OCI-LY7 (cell line): ENCODE measurements at regions not wholly inside any gene's neighbourhood (a gene's known extent, or its start where the extent isn't known, plus 50 kb on each side); places are given as distances from the start of the nearest gene placed in this dataset.

ENCODE experiments used
- BruUV-seq: library from RNA; stranded (reverse); fragments of 400-500 nt; replicated peaks from 2 replicates; lab custom pipeline; 2021; lab: Mats Ljungman, UMichigan
- CTCF ChIA-PET: fragments of 300-600 bp; sonication (Branson Sonifier 250); formaldehyde crosslinking; loops from one replicate; lab custom pipeline; 2022; ENCODE audit warnings: antibody characterized with exemption; ENCODE audit not compliant: unreplicated experiment; lab: Charles Lee
- POLR2A ChIA-PET: fragments of 300-600 bp; sonication (Branson Sonifier 250); formaldehyde crosslinking; loops from one replicate; lab custom pipeline; 2022; ENCODE audit warnings: antibody characterized with exemption; lab: Charles Lee
- DNase-seq: peaks from one replicate; pipeline ENCODE4 v3.0.0-alpha.2; 2015; ENCODE audit warnings: low spot score
- H2AFZ ChIP-seq: fragments of 200-600 bp; sonication (generic), shearing (Covaris generic); 2 replicates; pipeline ENCODE4 v1.6.1; 2014; ENCODE audit warnings: mild to moderate bottlenecking, antibody characterized with exemption, low read length, moderate library complexity
- H3K27ac ChIP-seq: fragments of 200-600 bp; sonication (generic); 2 replicates; pipeline ENCODE4 v1.5.1; 2014; ENCODE audit warnings: mixed run types, low read depth, mild to moderate bottlenecking, moderate library complexity, low read length, inconsistent platforms; ENCODE audit not compliant: poor library complexity, severe bottlenecking
- H3K36me3 ChIP-seq: fragments of 200-600 bp; sonication (generic); 2 replicates; pipeline ENCODE4 v1.6.1; 2014; ENCODE audit warnings: mild to moderate bottlenecking, antibody characterized with exemption, low read length, moderate library complexity, mixed read lengths; ENCODE audit not compliant: insufficient read depth
- H3K4me1 ChIP-seq: fragments of 200-600 bp; sonication (generic); 2 replicates; pipeline ENCODE4 v1.5.1; 2014; ENCODE audit warnings: mild to moderate bottlenecking, low read length; ENCODE audit not compliant: insufficient read depth, poor library complexity, severe bottlenecking
- H3K4me2 ChIP-seq: fragments of 200-600 bp; sonication (generic); 2 replicates; pipeline ENCODE4 v1.6.1; 2014; ENCODE audit warnings: mild to moderate bottlenecking, low read length
- H3K4me3 ChIP-seq: fragments of 200-600 bp; sonication (generic); 2 replicates; pipeline ENCODE4 v1.5.1; 2014; ENCODE audit warnings: mild to moderate bottlenecking, low read depth, low read length; ENCODE audit not compliant: poor library complexity, severe bottlenecking
- H3K79me2 ChIP-seq: fragments of 200-600 bp; sonication (generic); 2 replicates; pipeline ENCODE4 v1.6.1; 2016; ENCODE audit warnings: low read depth, mild to moderate bottlenecking, low read length, moderate library complexity, mixed read lengths; ENCODE audit not compliant: insufficient read depth
- H3K9me2 ChIP-seq: fragments of 200-600 bp; sonication (generic); 2 replicates; pipeline ENCODE4 v1.6.1; 2016; ENCODE audit warnings: mild to moderate bottlenecking, low read length, mixed read lengths; ENCODE audit not compliant: insufficient read depth
- H3K9me3 ChIP-seq: fragments of 200-600 bp; sonication (generic); 2 replicates; pipeline ENCODE4 v1.6.1; 2014; ENCODE audit warnings: mild to moderate bottlenecking, mixed run types, low read length, mixed read lengths
- H4K20me1 ChIP-seq: fragments of 200-600 bp; sonication (generic); 2 replicates; pipeline ENCODE4 v1.6.1; 2014; ENCODE audit warnings: mild to moderate bottlenecking, antibody characterized with exemption, low read length, moderate library complexity, mixed read lengths; ENCODE audit not compliant: insufficient read depth
- EZH2phosphoT487 ChIP-seq: fragments of 200-600 bp; sonication (generic); IDR thresholded peaks from 2 replicates; pipeline ENCODE4 v1.6.1; 2018; ENCODE audit warnings: low read depth, borderline replicate concordance, mild to moderate bottlenecking, mixed run types, antibody characterized with exemption, low read length, moderate library complexity, mixed read lengths
- intact Hi-C: fragments of 100-400 bp; cut with micrococcal nuclease; formaldehyde crosslinking; loops from one replicate; pipeline ENCODE4 v1.10.0; 2022; ENCODE audit not compliant: unreplicated experiment
- TF ChIP-seq, protein P1 (sequence below): fragments of 200-600 bp; sonication (generic); conservative IDR thresholded peaks from 2 replicates; pipeline ENCODE4 v1.5.1; 2014; ENCODE audit warnings: mild to moderate bottlenecking, antibody characterized with exemption, low read length, moderate library complexity, mixed read lengths

DNA sequence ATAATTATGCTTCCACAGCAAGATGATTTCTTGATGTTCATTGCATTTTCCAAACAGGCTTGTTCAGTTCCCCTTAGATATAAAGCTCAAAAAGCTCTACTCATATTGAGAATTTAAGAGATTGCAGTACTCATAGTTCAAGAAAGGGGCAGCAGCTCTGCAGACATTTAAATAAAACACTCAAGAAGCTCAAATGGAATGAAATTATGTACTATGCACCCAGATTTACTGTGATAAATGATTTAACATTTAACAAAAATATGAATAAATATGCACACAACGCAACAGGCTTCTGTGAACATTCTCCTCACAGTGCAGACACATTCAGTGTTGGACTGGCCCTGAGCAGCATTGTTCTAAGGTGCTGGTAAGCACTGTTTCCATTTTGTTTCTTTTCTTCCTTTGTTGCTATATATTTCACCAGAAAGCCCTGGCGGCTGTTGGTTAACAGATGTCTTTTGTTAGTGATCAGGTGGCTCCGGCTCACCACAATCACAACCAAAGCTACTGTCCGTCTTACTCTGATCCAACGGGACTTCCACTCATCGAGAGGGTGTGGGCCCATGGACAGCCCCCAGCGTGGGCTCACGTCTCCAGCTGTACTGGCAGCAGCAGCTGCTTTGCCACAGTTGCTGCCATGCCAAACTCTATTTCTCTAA lies 1440.3 kb downstream of the NCAM2 start:
- Histone ChIP-seq H4K20me1 (no peaks in the 10 kb centered on the region), H3K27ac (no peak overlapping the region), H3K36me3 (no peaks in the 10 kb centered on the region), H3K9me3 (no peaks in the 10 kb centered on the region), H3K79me2 (no peaks in the 10 kb centered on the region), H3K4me1 (no peaks in the 10 kb centered on the region), H2AFZ (no peak overlapping the region), H3K9me2 (no peaks in the 10 kb centered on the region), H3K4me3 (no peak overlapping the region), H3K4me2 (peak overlapping the region; percentile 10; the same call in 1 of the 2 replicates)
- no TSS peak for BruUV-seq
- intact Hi-C loops = no loop called here
- TF ChIP-seq, protein P1, sequence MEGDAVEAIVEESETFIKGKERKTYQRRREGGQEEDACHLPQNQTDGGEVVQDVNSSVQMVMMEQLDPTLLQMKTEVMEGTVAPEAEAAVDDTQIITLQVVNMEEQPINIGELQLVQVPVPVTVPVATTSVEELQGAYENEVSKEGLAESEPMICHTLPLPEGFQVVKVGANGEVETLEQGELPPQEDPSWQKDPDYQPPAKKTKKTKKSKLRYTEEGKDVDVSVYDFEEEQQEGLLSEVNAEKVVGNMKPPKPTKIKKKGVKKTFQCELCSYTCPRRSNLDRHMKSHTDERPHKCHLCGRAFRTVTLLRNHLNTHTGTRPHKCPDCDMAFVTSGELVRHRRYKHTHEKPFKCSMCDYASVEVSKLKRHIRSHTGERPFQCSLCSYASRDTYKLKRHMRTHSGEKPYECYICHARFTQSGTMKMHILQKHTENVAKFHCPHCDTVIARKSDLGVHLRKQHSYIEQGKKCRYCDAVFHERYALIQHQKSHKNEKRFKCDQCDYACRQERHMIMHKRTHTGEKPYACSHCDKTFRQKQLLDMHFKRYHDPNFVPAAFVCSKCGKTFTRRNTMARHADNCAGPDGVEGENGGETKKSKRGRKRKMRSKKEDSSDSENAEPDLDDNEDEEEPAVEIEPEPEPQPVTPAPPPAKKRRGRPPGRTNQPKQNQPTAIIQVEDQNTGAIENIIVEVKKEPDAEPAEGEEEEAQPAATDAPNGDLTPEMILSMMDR = no peak
- no peak for TF ChIP-seq EZH2phosphoT487
- POLR2A ChIA-PET = no interaction called here
- CTCF ChIA-PET = no interaction called here
- no peak for DNase-seq

DNA sequence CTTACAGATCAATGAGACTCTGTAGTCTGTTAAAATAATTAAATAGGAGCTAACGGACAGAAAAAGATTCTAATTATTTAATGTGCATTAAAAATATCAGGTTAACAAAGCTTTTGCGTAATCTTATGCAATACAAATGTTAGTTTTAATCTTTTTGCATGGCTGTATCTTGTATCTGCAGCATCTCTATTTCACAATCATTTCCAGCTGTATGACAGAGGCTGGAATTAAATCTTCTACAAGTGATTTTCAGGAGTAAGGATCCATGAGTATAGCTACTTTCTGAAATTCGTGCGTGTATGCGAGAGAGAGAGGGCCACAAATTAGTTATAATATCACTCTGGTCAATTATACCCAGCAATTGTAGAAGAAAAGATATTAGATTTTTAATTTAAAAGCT lies 1446.8 kb downstream of the NCAM2 start:
- no peaks in the 10 kb centered on the region for H3K36me3 ChIP-seq
- TF ChIP-seq, protein P1 = no peak
- TF ChIP-seq EZH2phosphoT487 = no peak
- no peak overlapping the region for H3K4me2 ChIP-seq
- no peaks in the 10 kb centered on the region for H3K4me1 ChIP-seq
- H4K20me1 ChIP-seq = no peaks in the 10 kb centered on the region
- no peak overlapping the region for H3K27ac ChIP-seq
- intact Hi-C loops = no loop called here
- no peak overlapping the region for H2AFZ ChIP-seq
- DNase-seq = no peak
- no peaks in the 10 kb centered on the region for H3K79me2 ChIP-seq
- CTCF ChIA-PET = no interaction called here
- no peaks in the 10 kb centered on the region for H3K9me2 ChIP-seq
- H3K4me3 ChIP-seq = no peak overlapping the region
- POLR2A ChIA-PET = interaction anchor here (0.8 kb wide), 1 partner anchor 21 kb away, joined by 3 read pairs; no protein-coding TSS in a partner anchor
- H3K9me3 ChIP-seq = peaks cover 13% of the 10 kb centered on the region; the same call in 1 of the 2 replicates
- BruUV-seq = no TSS peak

DNA sequence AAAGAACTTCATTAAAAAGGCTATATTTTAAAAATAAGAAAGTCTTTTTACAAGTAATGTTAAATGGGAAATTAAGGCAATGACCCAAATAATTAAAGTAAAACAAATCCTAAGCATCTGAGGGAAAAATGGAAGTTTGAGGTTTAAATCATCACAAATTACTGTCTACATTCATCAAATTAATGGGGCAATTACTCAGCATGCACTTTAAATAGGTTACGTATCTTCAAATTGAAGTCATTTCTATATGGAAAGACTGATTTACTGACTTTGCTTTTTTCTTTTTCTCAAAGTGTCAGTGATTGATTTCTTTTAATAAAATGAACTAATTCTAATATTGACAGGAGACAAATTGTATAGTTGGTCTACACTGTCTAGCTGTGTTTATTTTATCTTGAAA lies 1452.3 kb downstream of the NCAM2 start:
- no peak overlapping the region for H3K27ac ChIP-seq
- H3K9me2 ChIP-seq = no peaks in the 10 kb centered on the region
- no peak overlapping the region for H3K4me3 ChIP-seq
- H3K4me1 ChIP-seq = no peaks in the 10 kb centered on the region
- no peaks in the 10 kb centered on the region for H3K79me2 ChIP-seq
- H3K4me2 ChIP-seq = no peak overlapping the region
- BruUV-seq = no TSS peak
- ChIA-PET POLR2A (interaction anchor here (0.6 kb wide), 1 partner anchor 26 kb away, joined by 3 read pairs; no protein-coding TSS in a partner anchor), CTCF (no interaction called here)
- intact Hi-C loops = no loop called here
- H3K9me3 ChIP-seq = peaks cover 20% of the 10 kb centered on the region; the same call in 1 of the 2 replicates
- H3K36me3 ChIP-seq = no peaks in the 10 kb centered on the region
- no peak for DNase-seq
- H2AFZ ChIP-seq = no peak overlapping the region
- no peak for TF ChIP-seq EZH2phosphoT487
- TF ChIP-seq, protein P1 = no peak
- H4K20me1 ChIP-seq = no peaks in the 10 kb centered on the region
